Stimulated activated CD4-positive, alpha-beta T cell treated with anti-CD3 and anti-CD28 coated beads, Interleukin-12 subunit alpha, Interleukin-12 subunit beta, amount 100 ng/mL, for 4 hours (primary cell): ENCODE measurements at regions not wholly inside any gene's neighbourhood (a gene's known extent, or its start where the extent isn't known, plus 50 kb on each side); places are given as distances from the start of the nearest gene placed in this dataset.

Source experiments
- DNase-seq: peaks from one replicate; pipeline ENCODE4 v3.0.0-alpha.2; 2020

GRCh38 chr3:116767726-116768125 is 58.1 kb downstream of the TUSC7 start:
- no peak for DNase-seq

- DNase-seq = peak; percentile 4
These were observed 61.4 kb downstream of the TUSC7 start for GRCh38 chr3:116770815-116771450.

GRCh38 chr3:116776880-116777785 is 67.6 kb downstream of the TUSC7 start:
- no peak for DNase-seq

- no peak for DNase-seq
These were observed 75.6 kb downstream of the TUSC7 start for GRCh38 chr3:116785226-116785625.

- no peak for DNase-seq
These were observed 93.1 kb downstream of the TUSC7 start for GRCh38 chr3:116802651-116803050.

GRCh38 chr3:116806351-116806750 is 96.8 kb downstream of the TUSC7 start:
- no peak for DNase-seq

GRCh38 chr3:116808725-116809124 is 99.1 kb downstream of the TUSC7 start:
- no peak for DNase-seq

- no peak for DNase-seq
These were observed 99.6 kb downstream of the TUSC7 start for GRCh38 chr3:116809208-116809607.

- DNase-seq = no peak
These were observed 102.2 kb downstream of the TUSC7 start for GRCh38 chr3:116811754-116812153.

GRCh38 chr3:116812949-116813348 is 103.4 kb downstream of the TUSC7 start:
- no peak for DNase-seq

- DNase-seq = no peak
These were observed 105.7 kb downstream of the TUSC7 start for GRCh38 chr3:116815321-116815720.

- DNase-seq = no peak
These were observed 106.4 kb downstream of the TUSC7 start for GRCh38 chr3:116815831-116816588.

GRCh38 chr3:116821371-116821770 is 111.8 kb downstream of the TUSC7 start:
- no peak for DNase-seq

- no peak for DNase-seq
These were observed 114.6 kb downstream of the TUSC7 start for GRCh38 chr3:116824208-116824607.

GRCh38 chr3:116833202-116833601 is 123.6 kb downstream of the TUSC7 start:
- no peak for DNase-seq

GRCh38 chr3:116834816-116835215 is 125.2 kb downstream of the TUSC7 start:
- no peak for DNase-seq

GRCh38 chr3:116835658-116836057 is 126.1 kb downstream of the TUSC7 start:
- DNase-seq = no peak

GRCh38 chr3:116836286-116836685 is 126.7 kb downstream of the TUSC7 start:
- no peak for DNase-seq

- DNase-seq = no peak
These were observed 127.9 kb downstream of the TUSC7 start for GRCh38 chr3:116837483-116837882.

GRCh38 chr3:116841003-116841735 is 131.6 kb downstream of the TUSC7 start:
- DNase-seq = no peak

- DNase-seq = no peak
These were observed 132.8 kb downstream of the TUSC7 start for GRCh38 chr3:116842254-116842957.

GRCh38 chr3:116848248-116848829 is 138.8 kb downstream of the TUSC7 start:
- DNase-seq = no peak
